ENCODE measurements at regions not wholly inside any gene's neighbourhood (a gene's known extent, or its start where the extent isn't known, plus 50 kb on each side); places are given as distances from the start of the nearest gene placed in this dataset.
"Not testable (repeated sequence)": the region's sequence is repeated elsewhere in the genome, so short reads cannot be mapped to it uniquely, and the experiment has no call there.

DNA sequence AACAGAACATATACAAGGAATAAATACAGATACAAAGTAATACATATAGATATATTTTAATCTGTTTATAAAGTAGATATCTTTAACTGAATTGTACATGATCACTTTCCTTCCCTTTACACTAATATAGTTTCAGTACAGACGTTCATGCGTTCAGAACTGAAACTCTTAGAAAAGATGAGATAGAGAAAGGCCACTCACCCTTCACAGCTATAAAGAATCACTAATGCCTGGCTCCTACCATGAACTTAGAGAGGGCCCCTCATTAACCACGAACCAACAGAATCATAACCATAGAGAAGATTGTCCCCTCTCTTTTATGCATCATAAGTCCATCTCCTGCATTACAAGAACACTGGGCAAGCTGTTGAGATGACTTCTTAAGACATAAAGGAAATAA lies 399.0 kb downstream of the COG6 start:
- not testable (repeated sequence) for DNase-seq

DNA sequence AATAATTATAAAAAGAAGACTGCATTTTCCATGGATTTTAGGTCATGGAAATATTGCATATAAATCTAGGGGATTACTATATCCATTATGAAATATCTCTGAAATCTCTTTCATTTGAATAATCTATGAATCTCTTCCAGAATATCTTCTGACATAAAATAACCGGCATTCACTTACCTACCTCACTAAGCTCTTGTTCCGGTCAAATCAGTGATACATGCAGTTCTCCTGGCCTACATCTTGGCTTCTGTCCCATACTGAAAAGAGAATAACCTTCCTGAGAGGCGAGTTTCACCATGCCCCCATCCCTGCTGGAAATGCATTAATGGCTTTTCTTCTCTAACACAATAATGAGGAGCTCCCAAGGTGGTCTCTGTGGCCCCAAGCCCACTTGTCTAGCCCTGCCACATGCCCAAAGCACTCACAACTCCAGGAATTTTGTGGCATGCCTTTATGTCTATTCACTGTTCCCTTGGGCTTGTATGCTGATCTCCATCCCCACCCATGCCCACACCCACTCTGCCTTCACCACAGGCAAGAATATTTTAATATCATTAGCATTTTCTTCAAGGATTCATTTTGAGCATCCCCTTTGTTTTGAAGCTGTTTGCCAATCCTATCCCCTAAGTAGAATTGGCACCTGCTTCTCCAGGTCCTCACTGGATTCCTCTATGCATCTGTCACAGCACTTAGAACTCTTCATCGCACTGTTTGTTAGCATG lies 401.6 kb downstream of the COG6 start:
- no peak for DNase-seq

DNA sequence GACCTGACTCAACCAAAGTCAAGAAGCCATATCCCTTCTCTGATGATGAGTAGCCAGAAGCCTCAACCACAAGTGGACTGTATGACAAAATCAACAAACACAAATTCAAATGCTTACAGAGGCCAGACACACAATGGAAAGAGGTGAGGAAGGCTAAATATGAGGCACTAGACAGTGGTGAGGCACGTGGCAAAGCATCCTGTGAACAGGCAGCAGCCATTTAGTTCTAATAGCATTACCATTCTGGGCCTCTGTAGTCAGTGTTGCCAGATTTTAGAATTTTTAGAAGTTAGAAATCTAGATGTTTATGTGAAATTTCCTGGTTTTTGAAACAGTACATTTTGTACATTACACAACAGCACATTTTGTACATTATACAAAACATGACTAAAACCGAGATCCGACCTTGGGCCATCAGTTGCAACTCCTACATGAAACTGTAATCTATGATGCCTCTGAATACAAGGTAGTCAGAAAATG lies 403.3 kb downstream of the COG6 start:
- DNase-seq, result no peak

DNA sequence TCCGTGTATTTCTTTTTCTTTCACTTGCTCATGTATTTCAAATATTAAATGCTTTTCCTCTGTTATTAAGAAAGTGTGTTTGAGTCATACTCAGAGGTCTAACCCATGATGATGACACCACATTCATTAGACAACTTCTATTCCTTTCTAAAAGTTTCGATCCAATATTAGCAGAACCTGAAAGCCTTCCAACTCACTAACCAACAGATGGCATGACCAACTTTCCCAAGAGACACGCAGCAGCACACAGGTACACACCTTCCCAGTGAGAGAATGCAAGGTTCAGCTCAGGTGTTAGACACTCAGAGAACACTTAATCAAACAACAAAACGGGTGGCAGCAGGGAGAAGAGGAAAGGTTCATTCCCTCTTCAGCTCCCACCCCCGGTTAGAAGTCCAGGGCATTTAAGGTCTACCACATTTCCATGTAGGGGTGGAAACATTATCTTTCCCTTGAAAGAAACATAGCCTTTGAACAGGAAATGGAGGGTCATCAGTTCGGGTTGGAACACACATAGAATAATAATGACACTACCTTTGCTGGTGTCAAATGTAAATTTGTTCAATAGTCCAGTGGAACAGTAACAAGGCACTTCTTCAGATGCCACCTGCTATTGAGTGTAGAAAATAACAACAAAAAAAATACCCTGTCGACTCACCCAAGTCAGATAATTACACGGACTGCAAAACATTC lies 404.2 kb downstream of the COG6 start:
- no peak for DNase-seq

DNA sequence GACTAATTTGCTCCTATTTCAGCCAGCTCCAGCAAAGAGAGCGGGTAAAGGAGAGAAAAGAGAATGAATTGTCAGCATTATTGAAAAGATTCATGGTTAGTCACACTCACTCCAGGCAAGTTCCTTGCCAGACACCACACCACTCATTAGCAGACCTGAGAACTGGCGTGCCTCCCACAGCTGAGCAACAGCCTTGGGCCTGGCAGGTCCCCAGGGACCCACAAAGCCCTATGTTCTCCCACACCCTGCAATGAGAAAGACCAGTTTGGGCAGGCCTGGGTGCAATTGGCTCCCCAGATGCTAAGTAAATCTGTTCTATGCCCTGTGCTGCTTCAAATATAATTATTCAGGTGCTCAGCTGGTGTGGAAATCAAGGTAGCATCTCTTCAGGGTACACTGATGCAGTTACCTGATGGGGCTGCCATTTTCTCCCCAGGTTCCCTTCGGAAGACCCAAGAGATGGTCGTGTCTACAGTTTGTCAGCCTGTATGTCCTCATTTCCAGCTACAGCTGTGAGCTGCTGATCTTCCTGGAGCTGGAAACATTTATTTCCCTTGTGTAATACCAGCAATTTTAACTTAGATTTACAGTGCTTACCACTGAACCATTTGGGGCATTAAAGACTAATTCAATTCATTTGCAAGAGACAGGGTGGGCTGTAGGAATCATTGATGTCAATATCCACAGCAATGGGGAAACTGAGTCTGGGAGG lies 405.0 kb downstream of the COG6 start:
- peak; percentile 19 for DNase-seq

DNA sequence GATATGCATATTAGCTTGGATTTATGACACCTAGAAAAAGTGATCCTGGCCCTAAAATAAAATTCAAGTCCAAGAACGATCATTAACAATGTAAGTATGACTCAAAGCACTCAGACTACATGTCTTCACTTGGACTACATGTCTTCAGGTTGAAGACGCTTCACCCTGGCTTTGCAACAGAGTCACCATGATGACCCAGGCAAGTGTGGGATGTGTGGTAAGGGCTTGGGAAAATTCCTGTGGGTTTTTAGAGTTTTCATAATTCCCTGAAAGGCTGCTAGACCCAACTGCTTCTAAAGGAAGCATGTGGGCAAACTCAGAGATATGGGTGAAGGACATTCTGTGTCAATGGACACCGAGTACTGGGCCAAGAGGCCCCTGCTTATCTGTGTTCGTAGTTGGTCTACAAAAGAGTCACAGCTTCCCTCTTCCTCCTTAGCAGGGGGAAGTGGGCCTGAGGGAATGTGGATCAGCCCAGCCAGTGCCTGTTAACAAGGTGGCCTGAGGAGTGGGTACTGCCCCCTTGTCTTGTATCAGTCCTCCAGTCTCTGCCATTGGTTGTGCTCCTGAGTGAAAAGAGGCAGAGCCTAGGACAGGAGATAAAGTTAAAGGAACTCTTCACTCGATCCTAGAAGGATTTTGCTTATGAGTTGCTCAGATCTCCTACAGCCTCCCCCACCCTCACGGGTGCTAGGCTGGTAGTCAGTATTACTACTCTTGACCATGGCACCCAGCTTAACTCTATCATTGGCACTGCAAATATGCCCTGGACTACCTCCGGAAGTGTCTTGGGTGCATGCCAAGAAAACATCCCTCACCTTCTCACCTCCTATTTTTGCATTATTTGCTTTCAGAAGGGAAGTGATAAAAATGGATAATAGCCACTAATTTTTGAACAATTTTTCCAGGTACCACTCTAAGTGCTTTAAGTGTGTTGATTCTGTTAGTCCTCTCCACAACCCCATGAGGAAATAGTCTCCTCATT lies 406.3 kb downstream of the COG6 start:
- no peak for DNase-seq

DNA sequence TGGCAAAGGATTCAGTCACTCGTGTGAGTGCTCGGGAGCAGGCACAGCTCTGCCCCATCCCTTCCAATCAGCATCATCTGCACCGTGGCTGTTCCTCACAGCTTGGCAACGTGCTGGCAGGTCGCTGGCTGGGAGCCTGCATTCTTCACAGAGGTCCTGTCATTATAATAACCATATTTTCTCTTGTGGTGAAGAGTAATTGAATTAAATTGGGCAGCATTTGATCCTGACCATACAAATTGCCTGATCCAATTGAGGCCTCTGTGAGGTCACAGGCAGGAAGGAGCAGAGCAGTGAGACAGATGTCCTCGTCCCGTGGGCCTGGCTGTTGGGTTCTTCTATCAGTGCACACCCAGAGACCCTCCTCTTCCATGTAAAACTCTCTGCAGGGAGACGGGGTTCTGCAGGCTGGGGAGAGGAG lies 407.8 kb downstream of the COG6 start:
- no peak for DNase-seq

DNA sequence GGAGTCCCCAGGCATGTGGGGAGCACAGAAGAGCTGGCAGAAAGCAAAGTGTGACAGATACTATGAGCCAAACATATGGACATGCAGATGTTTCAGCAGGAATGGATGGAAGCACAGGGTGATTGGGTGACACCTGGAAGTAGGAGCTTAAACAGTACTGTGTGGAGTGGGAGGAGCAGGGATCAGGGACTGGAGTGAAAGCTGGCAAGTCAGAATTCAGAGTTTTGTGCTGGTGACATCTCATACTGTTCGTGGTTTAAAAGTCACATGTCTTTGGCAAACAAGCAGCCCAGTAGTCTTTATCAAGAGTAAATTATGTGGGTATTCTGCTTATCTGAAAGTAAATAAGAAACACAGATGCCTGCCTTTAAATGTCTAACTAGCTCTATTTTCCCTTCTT lies 408.2 kb downstream of the COG6 start:
- no peak for DNase-seq

DNA sequence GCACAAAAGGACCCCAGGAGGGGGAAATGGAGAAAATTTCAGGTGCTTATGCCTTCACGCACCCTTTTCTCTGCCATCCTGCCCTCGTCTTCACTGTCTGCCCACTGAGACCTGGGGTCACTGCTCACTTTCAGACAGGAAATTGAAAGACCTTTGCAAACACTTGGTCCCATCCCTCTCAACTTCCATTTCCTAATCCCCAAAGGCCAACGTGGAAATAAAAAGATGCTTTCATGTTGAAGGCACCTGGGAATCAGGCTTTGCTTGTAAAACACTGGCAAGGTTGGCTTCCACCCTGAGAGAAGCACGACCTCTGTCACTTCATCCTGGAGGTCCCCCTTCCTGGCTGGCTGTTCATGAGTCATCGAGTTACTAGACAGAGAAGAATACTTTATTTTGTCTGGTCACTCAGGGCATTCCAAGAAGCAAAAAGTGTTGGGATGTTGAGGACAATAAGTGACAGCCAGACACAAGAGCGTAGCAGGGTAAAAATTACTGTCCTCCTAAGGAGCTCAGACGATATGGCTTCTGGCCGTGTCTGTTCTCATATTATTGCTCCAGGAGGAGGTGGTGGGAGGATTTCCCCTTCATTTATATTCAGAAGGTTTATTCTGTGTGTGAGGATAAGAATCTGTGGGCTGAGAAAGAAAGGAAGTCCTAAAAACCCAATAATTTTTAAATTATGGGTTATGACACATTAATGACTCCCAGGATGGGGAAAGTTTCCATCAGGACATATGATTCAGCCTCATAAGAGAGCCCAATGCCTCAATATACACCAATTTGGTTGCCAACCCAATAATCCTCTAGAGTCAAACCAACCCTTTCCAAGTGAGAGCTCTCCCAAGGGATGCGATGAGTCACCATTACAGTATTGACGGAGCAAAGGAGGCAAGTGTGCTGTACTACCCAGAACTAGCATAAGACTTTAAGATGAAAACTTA lies 409.0 kb downstream of the COG6 start:
- DNase-seq, result no peak

DNA sequence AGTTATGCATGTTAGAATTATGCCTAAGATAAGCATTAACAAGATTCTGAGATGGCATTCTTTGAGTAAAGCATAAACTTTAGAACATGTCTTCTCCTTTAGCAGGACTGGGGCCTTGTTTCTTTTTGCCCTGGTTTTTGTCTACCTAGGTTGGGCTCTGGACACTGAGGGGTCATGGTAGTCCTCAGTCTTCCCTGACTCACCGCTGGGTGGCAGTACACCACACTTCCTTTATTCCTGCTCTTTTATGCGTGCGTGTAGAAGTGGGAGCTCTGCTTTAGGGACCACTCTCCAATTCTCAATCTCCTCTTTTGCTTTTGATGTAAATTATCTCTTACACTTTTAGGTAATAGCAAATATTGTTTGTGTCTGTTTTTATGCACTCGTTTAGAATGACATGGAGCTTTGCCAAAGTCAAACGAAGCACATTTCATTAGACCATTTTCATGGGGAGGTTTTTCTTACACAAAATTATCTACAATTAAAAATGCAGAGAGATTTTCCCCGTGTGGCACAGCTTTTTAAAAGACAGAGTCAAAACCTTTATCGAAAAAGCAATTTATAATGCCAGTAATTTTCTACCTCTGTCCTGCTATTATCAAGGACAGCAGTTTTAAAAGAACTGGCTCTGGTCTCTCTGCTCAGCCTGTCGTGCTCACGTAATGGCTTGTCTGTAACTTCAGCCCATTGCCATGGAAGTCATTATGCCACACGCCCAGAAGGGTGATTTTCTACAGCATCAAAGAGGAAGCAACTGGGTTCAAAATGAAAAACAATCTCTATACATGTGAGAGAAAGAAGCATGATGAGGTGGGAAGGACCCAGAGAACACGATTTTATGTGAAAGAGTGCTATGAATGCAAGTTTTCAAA lies 413.9 kb downstream of the COG6 start:
- peak; percentile 69 for DNase-seq

DNA sequence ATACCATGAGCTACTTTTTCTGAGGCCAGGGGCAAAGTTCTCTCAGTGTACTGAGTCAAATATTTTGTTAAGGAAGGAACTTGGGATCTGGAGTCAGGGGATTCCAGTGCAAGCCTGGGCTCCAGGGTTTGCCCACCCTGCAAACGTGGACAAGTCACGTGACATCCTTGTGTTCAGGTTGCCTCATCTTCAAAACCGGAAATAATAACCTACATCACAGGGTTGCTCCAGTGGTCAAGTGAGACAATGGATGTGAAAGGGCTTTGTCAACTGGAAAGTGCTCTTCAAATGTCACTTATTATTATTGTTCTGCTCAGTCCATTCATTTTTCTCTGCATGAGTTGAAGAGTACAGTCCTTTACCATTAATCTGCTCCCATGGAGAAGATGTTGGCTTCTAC lies 414.9 kb downstream of the COG6 start:
- no peak for DNase-seq

DNA sequence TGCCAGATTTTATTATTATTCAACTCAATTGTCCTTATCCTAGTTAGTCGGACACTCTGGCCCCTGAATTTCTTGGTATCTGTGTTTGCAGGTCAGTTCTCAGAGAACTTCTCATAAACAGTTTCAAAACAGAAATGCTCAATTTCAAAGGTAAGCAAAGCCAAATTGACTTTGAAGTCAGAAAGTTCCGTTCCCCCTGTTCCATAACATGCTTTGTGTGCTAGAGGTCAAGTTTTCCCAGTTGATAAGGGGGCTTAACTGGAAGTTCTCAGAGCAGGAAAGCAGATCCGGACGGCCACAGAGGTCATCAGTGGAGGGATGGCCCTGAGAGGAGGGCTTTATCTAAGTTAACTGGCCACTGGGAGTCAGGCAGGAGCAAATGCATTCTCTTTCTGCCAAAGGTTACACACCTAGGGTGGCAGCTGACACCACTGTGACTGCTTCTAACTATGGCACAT lies 417.2 kb downstream of the COG6 start:
- no peak for DNase-seq

DNA sequence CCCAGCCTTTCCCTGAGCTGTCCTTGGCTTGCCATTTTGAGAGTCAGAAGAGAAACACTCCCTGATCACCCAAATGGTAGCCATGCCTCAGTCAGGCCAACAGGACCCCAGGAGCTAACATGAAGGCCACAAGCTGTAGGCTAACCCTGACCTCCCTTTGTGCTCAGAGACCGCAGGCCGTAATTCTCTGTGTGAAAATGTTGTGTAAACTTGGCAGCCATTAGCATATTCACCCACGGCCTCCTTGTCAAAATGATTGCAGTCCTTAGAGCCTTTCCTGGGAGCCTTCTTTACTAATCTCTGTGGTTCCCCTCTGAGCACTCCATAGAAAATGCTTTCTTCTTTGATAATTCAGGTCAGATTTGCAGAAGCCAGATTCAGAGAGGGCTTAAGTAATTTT lies 418.9 kb downstream of the COG6 start:
- DNase-seq, result no peak

DNA sequence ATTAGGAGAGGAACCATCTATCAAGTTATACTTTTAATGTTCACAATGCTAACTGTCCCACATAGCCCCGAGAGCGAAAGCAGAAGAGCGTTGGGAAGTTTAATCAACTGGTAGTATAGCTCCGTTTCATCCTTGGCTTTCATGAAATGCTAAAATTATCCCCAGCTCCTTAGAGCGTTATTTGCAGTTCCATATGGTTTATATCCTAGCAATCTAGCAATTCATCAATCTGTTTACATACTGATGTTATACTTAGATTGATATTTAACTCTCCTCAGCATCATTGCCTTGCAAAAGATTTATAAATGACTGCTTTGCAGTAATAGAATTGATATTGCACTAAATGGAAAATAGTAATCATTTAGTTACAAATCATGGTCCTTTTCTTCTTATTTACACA lies 419.8 kb downstream of the COG6 start:
- DNase-seq, result no peak

DNA sequence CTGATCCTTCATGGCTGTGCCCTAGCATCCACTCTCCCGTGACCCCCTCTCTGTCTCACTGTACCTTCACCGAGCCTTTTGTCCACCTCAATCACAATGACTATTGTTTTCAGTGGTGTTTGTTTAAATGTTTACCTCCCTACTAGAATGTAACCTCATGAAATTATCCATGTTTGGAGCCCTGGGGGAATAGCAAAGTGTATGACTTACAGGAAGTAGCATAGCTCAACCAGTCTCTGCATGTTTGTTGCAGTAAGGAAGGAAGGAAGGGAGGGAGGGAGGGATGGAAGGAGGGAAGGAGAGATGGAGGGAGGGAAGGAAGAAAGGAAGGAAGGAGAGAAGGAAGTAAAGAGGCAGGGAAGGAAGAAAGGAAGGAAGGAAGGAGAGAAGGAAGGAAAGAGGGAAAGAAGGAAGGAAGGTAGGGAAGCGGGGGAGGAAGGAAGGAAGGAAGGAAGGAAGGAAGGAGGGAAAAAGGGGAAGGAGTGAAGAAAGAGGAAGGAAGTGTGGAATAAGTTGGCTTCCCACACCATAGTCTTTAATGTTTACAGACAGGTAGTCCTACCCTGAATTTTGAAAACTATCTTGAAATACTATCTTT lies 421.4 kb downstream of the COG6 start:
- no peak for DNase-seq

DNA sequence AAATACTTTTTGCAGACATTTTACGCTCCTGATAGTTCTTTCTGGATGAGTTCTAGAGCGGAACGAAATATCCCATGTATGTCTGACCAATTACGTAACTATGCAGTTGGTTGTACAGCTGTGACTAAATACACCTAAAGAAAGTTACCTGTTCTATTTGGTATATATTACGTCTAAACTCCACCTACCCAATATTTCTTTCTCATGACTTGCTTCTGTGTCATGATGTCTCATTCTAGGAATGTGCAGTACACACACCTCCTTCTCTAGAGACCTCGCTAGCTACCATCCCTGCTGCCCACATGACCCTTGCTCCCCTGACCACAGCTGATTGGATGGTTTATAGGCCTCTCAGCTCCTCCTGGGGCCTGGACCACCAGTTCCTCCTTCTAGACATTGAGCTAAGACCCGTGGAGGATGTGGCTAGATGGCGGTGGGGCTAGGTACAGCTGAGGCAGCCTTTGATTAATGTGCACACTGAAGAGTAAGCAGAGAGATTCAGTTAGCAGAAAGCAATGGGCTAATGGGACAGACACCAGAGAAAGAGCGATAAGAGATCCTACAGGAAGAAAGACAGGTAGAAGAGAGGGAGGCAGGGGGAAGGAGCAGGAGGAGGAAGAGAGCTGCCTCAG lies 422.1 kb downstream of the COG6 start:
- DNase-seq, result no peak

DNA sequence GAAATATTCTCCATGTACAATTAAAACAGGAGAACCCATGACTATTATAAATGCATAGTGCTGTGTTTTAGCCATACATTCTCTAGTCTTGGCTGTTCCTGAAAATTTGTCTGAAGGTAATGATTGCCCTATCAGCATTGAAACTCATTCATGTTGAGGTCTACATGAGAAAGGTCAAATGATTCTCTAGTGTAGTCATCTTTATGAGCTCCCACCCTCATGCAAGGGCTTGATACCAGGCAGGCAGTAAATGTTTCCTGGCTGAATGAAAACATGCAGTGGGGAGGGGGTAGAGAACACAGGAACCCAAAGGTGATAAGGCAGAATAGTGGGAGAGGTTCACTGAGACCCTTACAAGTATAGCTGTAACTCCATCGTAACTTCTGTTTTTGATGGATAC lies 424.3 kb downstream of the COG6 start:
- DNase-seq, result no peak

DNA sequence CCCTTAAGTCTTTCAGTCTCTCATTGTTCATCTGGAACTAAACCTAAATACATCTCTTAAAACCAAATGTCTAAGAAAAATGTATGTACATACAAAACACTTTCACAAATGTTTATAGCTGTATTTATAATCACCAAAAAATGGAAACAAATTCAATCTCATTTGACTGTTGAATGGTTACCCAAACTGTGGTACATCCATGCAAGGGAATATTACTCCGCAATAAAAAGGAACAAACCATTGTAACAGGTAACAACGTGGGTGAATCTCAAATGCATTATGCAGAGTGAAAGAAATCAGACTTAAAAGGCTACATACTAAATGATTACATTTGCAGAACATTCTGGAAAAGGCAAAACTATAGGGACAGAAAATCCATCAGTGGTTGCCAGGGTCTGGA lies 425.2 kb downstream of the COG6 start:
- DNase-seq, result no peak

DNA sequence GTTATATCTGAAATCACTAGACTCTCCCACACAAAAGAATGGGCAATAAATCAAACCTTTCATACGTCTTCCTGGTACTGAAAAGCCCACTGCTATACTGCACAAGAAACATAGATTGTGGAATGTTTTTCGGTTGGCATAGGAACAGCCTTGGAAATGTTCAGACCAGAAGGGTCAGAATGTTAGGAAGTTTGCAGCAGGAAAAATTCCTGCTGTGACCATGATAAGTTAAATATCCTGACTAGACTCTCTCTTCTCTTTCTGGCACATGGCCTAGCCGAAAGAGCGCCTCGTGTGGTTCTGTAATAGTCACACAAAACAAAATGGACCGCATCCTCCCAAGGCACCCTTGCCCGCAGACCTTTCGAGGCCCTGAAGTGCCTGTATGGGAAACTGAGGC lies 427.2 kb downstream of the COG6 start:
- no peak for DNase-seq

Measured in activated naive CD4-positive, alpha-beta T cell treated with anti-CD3 and anti-CD28 coated beads, Interleukin-2, amount 50 U/mL, for 16 hours (primary cell).